WTC11 (cell line): ENCODE measurements at regions not wholly inside any gene's neighbourhood (a gene's known extent, or its start where the extent isn't known, plus 50 kb on each side); places are given as distances from the start of the nearest gene placed in this dataset.

Experiments used
- ATF3 ChIP-seq: sonication (generic); formaldehyde crosslinking; conservative IDR thresholded peaks from 2 replicates; pipeline ENCODE4 v1.8.1; 2022; ENCODE audit warnings: mild to moderate bottlenecking, missing genetic modification reagents
- CREB1 ChIP-seq: sonication (generic); formaldehyde crosslinking; IDR thresholded peaks from 2 replicates; pipeline ENCODE4 v1.8.0; 2023; ENCODE audit warnings: mild to moderate bottlenecking, missing genetic modification reagents
- CTCF ChIP-seq: fragments of 200-600 bp; IDR thresholded peaks from 2 replicates; pipeline ENCODE4 v1.8.0; 2022; ENCODE audit warnings: antibody characterized with exemption
- NR2C2 ChIP-seq: sonication (generic); formaldehyde crosslinking; IDR thresholded peaks from 2 replicates; pipeline ENCODE4 v1.8.0; 2022; ENCODE audit warnings: mild to moderate bottlenecking, missing genetic modification reagents
- ZNF121 ChIP-seq: sonication (generic); formaldehyde crosslinking; IDR thresholded peaks from 2 replicates; pipeline ENCODE4 v1.8.0; 2023; ENCODE audit warnings: missing genetic modification reagents
- ZNF263 ChIP-seq: sonication (generic); formaldehyde crosslinking; IDR thresholded peaks from 2 replicates; pipeline ENCODE4 v1.8.1; 2022; ENCODE audit warnings: low read depth, mild to moderate bottlenecking, moderate library complexity, missing genetic modification reagents
- ZNF512 ChIP-seq: sonication (generic); formaldehyde crosslinking; IDR thresholded peaks from 2 replicates; pipeline ENCODE4 v1.8.1; 2022; ENCODE audit warnings: missing genetic modification reagents, borderline replicate concordance

- no peak for TF ChIP-seq CREB1 (CRISPR knock-in tag)
- no peak for TF ChIP-seq ZNF121 (CRISPR knock-in tag)
- TF ChIP-seq CTCF, result no peak
- TF ChIP-seq NR2C2 (CRISPR knock-in tag), result no peak
- no peak for TF ChIP-seq ZNF512 (CRISPR knock-in tag)
- TF ChIP-seq ATF3 (CRISPR knock-in tag), result no peak
- no peak for TF ChIP-seq ZNF263 (CRISPR knock-in tag)
Observed at GRCh38 chr7:109460296-109460695, 890.6 kb downstream of the DNAJB9 start.
